Pons (tissue), 1 donor: ENCODE measurements at regions not wholly inside any gene's neighbourhood (a gene's known extent, or its start where the extent isn't known, plus 50 kb on each side); places are given as distances from the start of the nearest gene placed in this dataset.
"Not testable (repeated sequence)": the region's sequence is repeated elsewhere in the genome, so short reads cannot be mapped to it uniquely, and the experiment has no call there.

Experiments
- DNase-seq: peaks from one replicate; pipeline ENCODE4 v3.0.0-alpha.2; 2016; ENCODE audit warnings: low spot score

- DNase-seq: no peak
Measured at GRCh38 chr13:30816736-30817135, 81.4 kb downstream of the ALOX5AP start.

GRCh38 chr13:30818323-30818960 is 83.1 kb downstream of the ALOX5AP start:
- DNase-seq: no peak

GRCh38 chr13:30819136-30819888 is 84.0 kb downstream of the ALOX5AP start:
- no peak for DNase-seq

GRCh38 chr13:30821421-30821820 is 84.7 kb upstream of the MEDAG start:
- DNase-seq: no peak

GRCh38 chr13:30824651-30825050 is 81.4 kb upstream of the MEDAG start:
- no peak for DNase-seq

GRCh38 chr13:30826911-30827577 is 79.0 kb upstream of the MEDAG start:
- no peak for DNase-seq

- DNase-seq: no peak
Measured at GRCh38 chr13:30827578-30827925, 78.5 kb upstream of the MEDAG start.

- no peak for DNase-seq
Measured at GRCh38 chr13:30829145-30829832, 76.8 kb upstream of the MEDAG start.

- no peak for DNase-seq
Measured at GRCh38 chr13:30829833-30830637, 76.0 kb upstream of the MEDAG start.

- DNase-seq: no peak
Measured at GRCh38 chr13:30830638-30830965, 75.5 kb upstream of the MEDAG start.

- no peak for DNase-seq
Measured at GRCh38 chr13:30831515-30831914, 74.6 kb upstream of the MEDAG start.

GRCh38 chr13:30832377-30832776 is 73.7 kb upstream of the MEDAG start:
- no peak for DNase-seq

GRCh38 chr13:30832845-30833332 is 73.2 kb upstream of the MEDAG start:
- no peak for DNase-seq

- DNase-seq: no peak
Measured at GRCh38 chr13:30835442-30835841, 70.6 kb upstream of the MEDAG start.

GRCh38 chr13:30837227-30838159 is 68.6 kb upstream of the MEDAG start:
- DNase-seq: no peak

- not testable (repeated sequence) for DNase-seq
Measured at GRCh38 chr13:30839636-30840035, 66.4 kb upstream of the MEDAG start.

- DNase-seq: no peak
Measured at GRCh38 chr13:30840515-30840914, 65.6 kb upstream of the MEDAG start.

- no peak for DNase-seq
Measured at GRCh38 chr13:30841154-30841553, 64.9 kb upstream of the MEDAG start.

- DNase-seq: no peak
Measured at GRCh38 chr13:30843548-30843947, 62.5 kb upstream of the MEDAG start.

- no peak for DNase-seq
Measured at GRCh38 chr13:30844548-30845296, 61.3 kb upstream of the MEDAG start.
